ENCODE measurements at regions not wholly inside any gene's neighbourhood (a gene's known extent, or its start where the extent isn't known, plus 50 kb on each side); places are given as distances from the start of the nearest gene placed in this dataset.

DNA sequence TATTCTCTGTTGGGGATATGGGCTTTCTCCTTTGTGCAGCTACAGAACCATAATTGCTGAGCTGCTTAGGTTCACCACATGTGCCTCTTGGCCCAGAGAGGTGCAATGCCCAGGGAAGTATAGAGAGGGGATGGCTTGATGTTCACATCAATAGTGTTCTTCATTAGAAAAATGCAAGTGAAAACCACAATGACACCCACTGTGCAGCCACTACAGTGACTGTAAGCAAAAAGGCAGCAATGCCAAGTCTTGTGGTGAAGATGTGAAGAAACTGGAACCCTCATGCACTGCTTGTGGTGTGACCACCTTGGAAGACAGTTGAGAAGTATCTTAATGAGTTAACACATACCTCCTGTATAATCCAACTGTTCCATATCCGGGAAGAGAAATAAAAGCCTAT lies 318.9 kb upstream of the ZMIZ1 start:
- TF ChIP-seq ZNF274 (IDR thresholded peaks at IDR 0.05; ENCODE audit: low read depth, low read length) (no peak), YY1 (IDR thresholded peaks at IDR 0.05; ENCODE audit: insufficient read depth, insufficient read length) (no peak), SUZ12 (IDR thresholded peaks at IDR 0.05; ENCODE audit: extremely low read depth, insufficient read depth, insufficient read length) (no peak)
